SJCRH30 (cell line): ENCODE measurements at regions not wholly inside any gene's neighbourhood (a gene's known extent, or its start where the extent isn't known, plus 50 kb on each side); places are given as distances from the start of the nearest gene placed in this dataset.

Source experiments
- DNase-seq, 2 experiments: peaks; one replicate each; pipeline ENCODE4 v3.0.0-alpha.2; 2015 to 2020
- H3K27ac ChIP-seq: fragments of 250-450 bp; sonication (Bioruptor Pico); 2 replicates; pipeline ENCODE4 v1.5.1; 2020; ENCODE audit warnings: mild to moderate bottlenecking, moderate library complexity
- H3K27me3 ChIP-seq: fragments of 250-450 bp; sonication (Bioruptor Pico); 2 replicates; pipeline ENCODE4 v1.5.1; 2020; ENCODE audit warnings: mild to moderate bottlenecking, moderate library complexity
- H3K36me3 ChIP-seq: fragments of 250-450 bp; sonication (Bioruptor Pico); 2 replicates; pipeline ENCODE4 v1.5.1; 2020; ENCODE audit warnings: mild to moderate bottlenecking, moderate library complexity
- H3K4me1 ChIP-seq: fragments of 250-450 bp; sonication (Bioruptor Pico); 2 replicates; pipeline ENCODE4 v1.5.1; 2020; ENCODE audit warnings: mild to moderate bottlenecking, moderate library complexity
- H3K4me3 ChIP-seq: fragments of 250-450 bp; sonication (Bioruptor Pico); 2 replicates; pipeline ENCODE4 v1.5.1; 2020; ENCODE audit warnings: mild to moderate bottlenecking, moderate library complexity
- H3K9me3 ChIP-seq: fragments of 250-450 bp; sonication (Bioruptor Pico); replicated peaks from 2 replicates; pipeline ENCODE4 v1.5.1; 2020; ENCODE audit warnings: mild to moderate bottlenecking, moderate library complexity

- Histone ChIP-seq H3K27ac (no peak overlapping the region), H3K36me3 (no peaks in the 10 kb centered on the region), H3K9me3 (no peaks in the 10 kb centered on the region), H3K4me3 (no peak overlapping the region), H3K27me3 (no peaks in the 10 kb centered on the region), H3K4me1 (peaks cover 11% of the 10 kb centered on the region; the same call in 1 of the 2 replicates)
- DNase-seq: no peak
These were observed 342.5 kb downstream of the NFIB start for GRCh38 chr9:13971415-13971814.

GRCh38 chr9:13970426-13970825 lies 343.5 kb downstream of the NFIB start:
- Histone ChIP-seq H3K27me3 (no peaks in the 10 kb centered on the region), H3K27ac (no peak overlapping the region), H3K9me3 (no peaks in the 10 kb centered on the region), H3K4me1 (peaks cover 8% of the 10 kb centered on the region; the same call in 1 of the 2 replicates), H3K4me3 (no peak overlapping the region), H3K36me3 (no peaks in the 10 kb centered on the region)
- DNase-seq: no peak

DNA sequence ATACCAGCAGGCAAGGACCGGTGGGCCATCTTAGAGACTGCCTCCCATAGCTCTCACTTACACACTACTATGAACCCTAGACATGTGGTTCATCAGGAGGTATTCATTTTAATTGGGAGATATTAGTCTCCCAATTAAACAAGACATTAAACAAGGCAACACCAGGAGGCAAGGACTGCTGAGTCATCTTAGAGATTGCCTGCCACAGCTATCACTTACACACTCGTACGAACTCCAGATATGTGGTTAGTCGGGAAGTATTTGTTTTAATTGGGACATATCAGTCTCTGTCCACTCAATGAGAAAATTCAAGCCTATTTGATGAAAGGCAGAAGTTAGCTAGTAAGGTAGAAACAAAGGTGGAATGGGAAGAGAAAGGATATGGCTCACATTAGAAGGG lies 343.9 kb downstream of the NFIB start:
- no peak for DNase-seq
- no peak overlapping the region for H3K27ac ChIP-seq

DNA sequence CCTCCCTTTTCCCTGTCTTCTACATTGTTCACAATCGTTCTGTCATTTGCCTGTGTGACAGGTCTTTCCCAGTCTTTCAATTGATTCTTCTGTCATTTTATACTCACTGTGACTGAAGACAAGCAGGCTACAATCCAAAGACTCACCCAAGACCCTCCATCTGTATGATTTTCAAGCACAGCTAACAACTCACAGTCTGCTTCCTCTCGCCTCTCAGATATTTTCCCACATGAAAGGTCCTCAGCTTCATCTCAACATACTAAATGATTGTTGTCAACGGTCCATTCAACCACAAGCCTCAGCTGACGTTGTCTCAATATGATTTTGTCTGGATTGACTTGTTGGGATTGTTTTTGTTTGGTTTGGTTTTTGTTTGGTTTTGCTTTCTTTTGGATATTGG lies 346.5 kb downstream of the NFIB start:
- Histone ChIP-seq H3K27ac (no peak overlapping the region), H3K27me3 (no peaks in the 10 kb centered on the region), H3K9me3 (no peaks in the 10 kb centered on the region), H3K4me1 (no peaks in the 10 kb centered on the region), H3K4me3 (no peak overlapping the region), H3K36me3 (no peaks in the 10 kb centered on the region)
- no peak for DNase-seq

More for the DNA sequence above, 343.9 kb downstream of the NFIB start:
- Histone ChIP-seq H3K4me3 (no peak overlapping the region), H3K36me3 (no peaks in the 10 kb centered on the region), H3K4me1 (peaks cover 7% of the 10 kb centered on the region; the same call in 1 of the 2 replicates), H3K27me3 (no peaks in the 10 kb centered on the region), H3K9me3 (no peaks in the 10 kb centered on the region)

GRCh38 chr9:13967011-13967410 lies 346.9 kb downstream of the NFIB start:
- no peaks in the 10 kb centered on the region for H3K36me3 ChIP-seq
- H3K27ac ChIP-seq: no peak overlapping the region
- no peaks in the 10 kb centered on the region for H3K4me1 ChIP-seq
- no peak overlapping the region for H3K4me3 ChIP-seq
- no peak for DNase-seq
- H3K27me3 ChIP-seq: no peaks in the 10 kb centered on the region
- H3K9me3 ChIP-seq: no peaks in the 10 kb centered on the region

- no peaks in the 10 kb centered on the region for H3K36me3 ChIP-seq
- no peaks in the 10 kb centered on the region for H3K9me3 ChIP-seq
- H3K27me3 ChIP-seq: no peaks in the 10 kb centered on the region
- H3K4me1 ChIP-seq: no peaks in the 10 kb centered on the region
- H3K4me3 ChIP-seq: no peak overlapping the region
- DNase-seq: no peak
- no peak overlapping the region for H3K27ac ChIP-seq
These were observed 350.8 kb downstream of the NFIB start for GRCh38 chr9:13963005-13963653.

DNA sequence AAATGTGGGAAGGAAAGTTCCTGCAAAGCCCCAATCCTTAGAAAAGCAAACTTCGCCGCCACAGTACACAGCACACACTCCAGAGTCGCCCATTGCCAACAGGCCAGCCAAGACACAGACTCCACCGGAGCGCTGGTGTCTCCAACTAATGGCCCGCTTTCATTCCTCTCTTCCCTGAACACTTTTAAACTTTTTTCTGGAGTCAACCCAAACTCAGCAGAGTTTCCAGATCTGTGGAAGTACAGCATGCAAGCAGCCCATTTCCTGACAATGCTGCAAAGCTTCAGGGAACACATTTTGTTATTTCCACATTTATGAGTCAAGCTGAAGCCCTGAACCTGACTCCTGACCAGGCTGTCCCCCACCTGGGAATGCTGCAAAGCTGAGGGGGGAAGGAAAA lies 351.9 kb downstream of the NFIB start:
- no peaks in the 10 kb centered on the region for H3K27me3 ChIP-seq
- H3K9me3 ChIP-seq: no peaks in the 10 kb centered on the region
- DNase-seq: no peak
- H3K4me1 ChIP-seq: peaks cover 4% of the 10 kb centered on the region
- no peaks in the 10 kb centered on the region for H3K36me3 ChIP-seq
- no peak overlapping the region for H3K4me3 ChIP-seq
- no peak overlapping the region for H3K27ac ChIP-seq

DNA sequence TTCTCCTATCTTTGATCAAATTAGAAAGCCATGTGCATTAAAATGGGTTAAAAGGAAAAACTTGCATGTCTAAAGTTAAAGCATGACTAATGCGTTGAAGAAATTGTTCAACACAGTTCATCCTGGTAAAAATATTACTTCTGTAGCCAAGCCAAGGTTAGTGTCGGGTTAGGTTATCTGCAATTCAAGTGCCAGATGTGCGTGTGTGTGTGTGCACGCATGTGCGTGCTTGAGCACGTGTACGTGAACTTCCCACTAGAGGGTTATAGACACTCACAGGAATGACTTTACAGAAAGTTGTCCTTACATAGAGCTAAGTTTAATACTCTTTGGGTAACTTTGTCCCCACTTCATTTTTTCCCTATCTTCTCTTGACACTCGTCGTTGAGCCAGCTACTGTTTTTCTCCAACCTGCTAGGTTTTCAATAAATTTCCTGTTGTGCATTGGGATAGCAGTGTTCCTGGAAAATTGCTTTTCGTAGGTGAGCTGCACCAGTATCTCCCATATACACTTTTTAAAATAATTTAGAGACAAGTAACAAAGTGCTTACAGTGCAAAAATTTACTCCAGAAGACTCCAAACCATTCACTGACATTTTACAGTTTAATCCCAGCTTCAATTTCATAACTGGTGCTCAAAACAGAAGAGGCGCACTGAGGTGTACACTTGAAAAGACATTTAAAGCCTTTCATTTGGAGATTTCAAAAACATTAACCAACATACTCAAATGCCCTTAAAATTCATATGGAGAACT lies 353.8 kb downstream of the NFIB start:
- Histone ChIP-seq H3K9me3 (no peaks in the 10 kb centered on the region), H3K27ac (no peak overlapping the region), H3K36me3 (no peaks in the 10 kb centered on the region), H3K4me3 (no peak overlapping the region), H3K4me1 (peaks cover 19% of the 10 kb centered on the region), H3K27me3 (no peaks in the 10 kb centered on the region)
- no peak for DNase-seq

GRCh38 chr9:13958672-13959071 lies 355.3 kb downstream of the NFIB start:
- Histone ChIP-seq H3K27me3 (no peaks in the 10 kb centered on the region), H3K9me3 (no peaks in the 10 kb centered on the region), H3K36me3 (no peaks in the 10 kb centered on the region), H3K4me1 (peaks cover 22% of the 10 kb centered on the region), H3K4me3 (no peak overlapping the region), H3K27ac (no peak overlapping the region)
- no peak for DNase-seq

DNA sequence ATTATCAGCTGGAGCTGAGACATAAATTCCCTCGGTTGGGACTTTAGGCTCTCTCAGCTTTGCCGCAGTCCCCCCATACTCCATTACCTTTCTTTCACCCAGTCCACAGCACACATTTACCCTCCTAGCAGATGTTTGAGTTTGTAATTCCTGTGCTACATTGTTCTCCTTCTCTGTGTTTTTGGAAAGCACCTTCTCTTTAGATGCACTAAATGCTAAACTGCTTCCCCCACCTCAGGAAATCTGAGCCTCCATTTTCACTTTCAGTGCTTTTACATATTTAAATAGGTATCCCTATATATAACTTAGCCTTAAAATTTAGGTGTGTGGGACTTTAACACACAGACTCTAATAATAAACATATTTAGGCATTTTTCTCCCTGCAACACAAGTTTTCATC lies 356.9 kb downstream of the NFIB start:
- Histone ChIP-seq H3K27ac (no peak overlapping the region), H3K9me3 (no peaks in the 10 kb centered on the region), H3K36me3 (no peaks in the 10 kb centered on the region), H3K4me3 (no peak overlapping the region), H3K4me1 (peaks cover 36% of the 10 kb centered on the region), H3K27me3 (no peaks in the 10 kb centered on the region)
- no peak for DNase-seq

GRCh38 chr9:13956107-13956506 lies 357.8 kb downstream of the NFIB start:
- H3K27ac ChIP-seq: no peak overlapping the region
- H3K36me3 ChIP-seq: no peaks in the 10 kb centered on the region
- no peaks in the 10 kb centered on the region for H3K27me3 ChIP-seq
- H3K4me1 ChIP-seq: peaks cover 36% of the 10 kb centered on the region
- H3K9me3 ChIP-seq: no peaks in the 10 kb centered on the region
- peak; percentile 25 to 68 for DNase-seq
- no peak overlapping the region for H3K4me3 ChIP-seq

DNA sequence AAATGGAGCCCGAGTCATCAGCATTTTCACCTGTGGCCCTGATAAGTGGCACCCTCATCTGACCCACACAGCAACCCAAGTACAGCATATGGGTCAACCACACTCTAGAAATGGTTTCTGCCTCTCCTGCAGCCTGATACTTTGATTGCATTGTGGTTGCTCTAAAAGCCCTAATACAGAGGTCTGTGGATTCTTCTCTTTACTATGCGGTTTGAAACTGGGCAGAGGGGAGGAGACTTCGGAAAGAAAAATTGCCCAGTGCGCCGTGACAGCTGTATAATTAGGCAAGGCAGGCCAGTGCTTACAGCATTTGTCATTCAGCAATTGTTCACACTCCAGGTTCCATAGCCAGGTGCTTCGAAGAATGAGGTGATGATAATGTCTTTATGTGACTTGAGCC lies 361.0 kb downstream of the NFIB start:
- peak; percentile 69 to 84 for DNase-seq
- H3K9me3 ChIP-seq: no peaks in the 10 kb centered on the region

GRCh38 chr9:13948037-13948436 lies 365.9 kb downstream of the NFIB start:
- Histone ChIP-seq H3K9me3 (no peaks in the 10 kb centered on the region), H3K27ac (no peak overlapping the region), H3K4me3 (no peak overlapping the region), H3K27me3 (no peaks in the 10 kb centered on the region), H3K4me1 (peaks cover 7% of the 10 kb centered on the region), H3K36me3 (no peaks in the 10 kb centered on the region)
- DNase-seq: no peak

More for the DNA sequence above, 361.0 kb downstream of the NFIB start:
- H3K27ac ChIP-seq: peak overlapping the region; percentile 36
- H3K4me1 ChIP-seq: peaks cover 36% of the 10 kb centered on the region
- no peaks in the 10 kb centered on the region for H3K27me3 ChIP-seq
- no peaks in the 10 kb centered on the region for H3K36me3 ChIP-seq
- no peak overlapping the region for H3K4me3 ChIP-seq

- H3K4me1 ChIP-seq: no peaks in the 10 kb centered on the region
- no peak overlapping the region for H3K4me3 ChIP-seq
- H3K9me3 ChIP-seq: no peaks in the 10 kb centered on the region
- H3K27ac ChIP-seq: no peak overlapping the region
- H3K36me3 ChIP-seq: no peaks in the 10 kb centered on the region
- H3K27me3 ChIP-seq: no peaks in the 10 kb centered on the region
- no peak for DNase-seq
These were observed 370.8 kb downstream of the NFIB start for GRCh38 chr9:13943176-13943575.

DNA sequence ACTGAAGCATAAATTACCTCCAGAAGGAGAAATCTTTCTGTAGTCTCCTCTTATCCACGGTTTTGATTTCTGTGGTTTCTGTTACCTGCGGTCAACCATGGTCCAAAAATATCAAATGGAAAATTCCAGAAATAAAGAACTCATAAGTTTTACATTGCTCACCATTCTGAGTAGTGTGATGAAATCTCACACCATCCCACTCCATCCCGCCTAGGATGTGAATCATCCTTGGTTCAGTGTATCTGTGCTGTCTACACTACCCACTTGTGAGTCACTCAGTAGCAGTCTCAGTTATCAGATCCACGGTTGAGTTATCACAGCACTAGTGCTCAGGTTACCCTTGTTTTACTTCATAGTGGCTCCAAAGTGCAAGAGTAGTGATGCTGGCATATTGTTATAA lies 371.2 kb downstream of the NFIB start:
- peak in 1 of 2 experiments; percentile 23 for DNase-seq
- H3K4me3 ChIP-seq: no peak overlapping the region
- H3K4me1 ChIP-seq: no peaks in the 10 kb centered on the region
- no peaks in the 10 kb centered on the region for H3K36me3 ChIP-seq
- H3K27me3 ChIP-seq: no peaks in the 10 kb centered on the region
- H3K27ac ChIP-seq: no peak overlapping the region
- no peaks in the 10 kb centered on the region for H3K9me3 ChIP-seq

- H3K9me3 ChIP-seq: no peaks in the 10 kb centered on the region
- no peaks in the 10 kb centered on the region for H3K36me3 ChIP-seq
- no peak overlapping the region for H3K4me3 ChIP-seq
- no peak overlapping the region for H3K27ac ChIP-seq
- DNase-seq: no peak
- H3K27me3 ChIP-seq: no peaks in the 10 kb centered on the region
- H3K4me1 ChIP-seq: no peaks in the 10 kb centered on the region
These were observed 371.7 kb downstream of the NFIB start for GRCh38 chr9:13942201-13942600.
